HG02759 (cell line): ENCODE measurements at regions not wholly inside any gene's neighbourhood (a gene's known extent, or its start where the extent isn't known, plus 50 kb on each side); places are given as distances from the start of the nearest gene placed in this dataset.
"Not testable (repeated sequence)": the region's sequence is repeated elsewhere in the genome, so short reads cannot be mapped to it uniquely, and the experiment has no call there.

Experiments used
- ATAC-seq: cut with Tn5 transposase; IDR thresholded peaks from one replicate; pipeline ENCODE4 v1.9.1; 2021; ENCODE audit warnings: mild to moderate bottlenecking, moderate library complexity; ENCODE audit not compliant: unreplicated experiment

DNA sequence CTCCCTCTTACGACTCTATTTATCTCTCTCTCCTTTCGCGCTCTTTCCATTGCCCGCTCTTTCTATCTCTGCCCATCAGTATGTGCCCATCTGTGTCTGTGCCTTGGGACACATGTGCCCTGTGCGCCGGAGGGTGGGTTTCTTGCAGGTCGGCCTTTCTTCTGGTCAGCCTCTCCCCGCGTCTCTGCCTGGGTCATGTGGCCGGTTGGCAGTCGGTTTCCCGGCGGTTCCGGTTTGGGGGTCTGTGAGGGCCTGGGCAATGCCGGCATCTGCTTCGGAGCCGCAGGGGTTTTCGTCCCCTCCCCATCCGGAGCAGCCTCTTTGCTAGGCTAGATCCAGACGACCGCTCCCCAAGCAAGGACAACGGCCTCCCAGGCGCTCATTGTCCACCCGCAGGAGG, 1426.0 kb upstream of the PCDH10 start:
- not testable (repeated sequence) for ATAC-seq

DNA sequence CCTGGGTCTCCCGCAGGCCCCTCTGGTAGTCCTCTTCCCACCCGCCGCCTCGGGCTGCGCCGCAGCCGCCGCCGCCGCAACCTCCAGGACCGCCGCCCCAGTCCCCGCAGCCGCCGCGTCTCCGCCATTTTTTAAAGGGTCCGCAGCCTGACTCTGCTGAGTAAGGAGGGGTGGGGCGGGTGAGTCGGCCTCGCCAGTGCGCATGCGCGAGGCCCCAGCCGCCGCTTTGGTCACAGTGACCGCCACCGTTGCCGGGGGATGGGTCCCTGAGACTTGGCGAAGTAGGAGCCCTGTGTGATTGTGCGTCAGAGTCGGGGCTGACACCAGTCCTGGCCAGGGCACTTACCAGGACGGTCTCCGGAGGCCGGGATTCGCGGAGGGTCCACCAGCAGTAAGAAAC, 1424.2 kb upstream of the PCDH10 start:
- not testable (repeated sequence) for ATAC-seq

DNA sequence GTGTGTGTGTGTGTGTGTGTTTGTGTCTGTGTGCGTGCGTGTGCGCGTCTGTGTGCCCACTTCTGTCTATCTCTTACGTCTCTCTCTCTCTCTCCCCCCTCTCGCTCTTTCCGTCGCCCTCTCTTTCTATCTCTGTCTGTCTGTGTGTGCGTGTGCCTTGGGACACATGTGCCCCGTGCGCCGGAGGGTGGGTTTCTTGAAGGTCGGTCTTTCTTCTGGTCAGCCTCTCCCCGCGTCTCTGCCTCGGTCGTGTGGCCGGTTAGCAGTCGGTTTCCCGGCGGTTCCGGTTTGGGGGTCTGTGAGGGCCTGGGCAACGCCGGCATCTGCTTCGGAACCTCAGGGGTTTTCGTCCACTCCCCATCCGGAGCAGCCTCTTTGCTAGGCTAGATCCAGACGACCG, 1423.6 kb upstream of the PCDH10 start:
- not testable (repeated sequence) for ATAC-seq

DNA sequence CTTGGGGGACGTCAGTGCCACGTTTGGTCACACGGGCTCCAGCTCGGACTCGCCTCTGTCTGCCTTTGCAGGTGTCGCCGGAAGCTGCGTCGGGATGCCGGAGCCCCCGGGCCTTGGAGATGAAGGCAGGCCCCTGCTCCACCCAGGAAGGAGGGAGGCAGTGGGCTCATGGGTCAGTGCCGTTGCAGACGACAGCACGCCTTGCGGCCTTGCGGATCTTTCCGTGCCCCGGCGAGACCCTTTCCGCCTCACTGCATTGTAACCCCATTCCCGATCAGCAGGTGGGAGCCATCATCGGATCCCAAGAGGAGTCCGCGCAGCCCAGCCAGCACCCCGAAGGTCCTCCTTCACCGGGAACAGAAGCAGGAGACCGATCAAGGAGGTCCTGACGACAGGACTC, 1422.2 kb upstream of the PCDH10 start:
- not testable (repeated sequence) for ATAC-seq

DNA sequence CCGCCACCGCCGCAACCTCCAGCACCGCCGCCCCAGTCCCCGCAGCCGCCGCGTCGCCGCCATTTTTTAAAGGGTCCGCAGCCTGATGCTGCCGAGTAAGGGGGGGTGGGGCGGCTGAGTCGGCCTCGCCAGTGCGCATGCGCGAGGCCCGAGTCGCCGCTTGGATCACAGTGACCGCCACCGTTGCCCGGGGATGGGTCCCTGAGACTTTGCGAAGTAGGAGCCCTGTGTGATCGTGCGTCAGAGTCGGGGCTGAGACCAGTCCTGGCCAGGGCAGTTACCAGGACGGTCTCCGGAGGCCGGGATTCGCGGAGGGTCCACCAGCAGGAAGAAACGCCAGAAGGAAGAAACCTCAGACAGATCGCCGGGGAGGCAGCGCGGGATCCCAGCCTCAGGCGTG, 1421.7 kb upstream of the PCDH10 start:
- ATAC-seq: not testable (repeated sequence)

DNA sequence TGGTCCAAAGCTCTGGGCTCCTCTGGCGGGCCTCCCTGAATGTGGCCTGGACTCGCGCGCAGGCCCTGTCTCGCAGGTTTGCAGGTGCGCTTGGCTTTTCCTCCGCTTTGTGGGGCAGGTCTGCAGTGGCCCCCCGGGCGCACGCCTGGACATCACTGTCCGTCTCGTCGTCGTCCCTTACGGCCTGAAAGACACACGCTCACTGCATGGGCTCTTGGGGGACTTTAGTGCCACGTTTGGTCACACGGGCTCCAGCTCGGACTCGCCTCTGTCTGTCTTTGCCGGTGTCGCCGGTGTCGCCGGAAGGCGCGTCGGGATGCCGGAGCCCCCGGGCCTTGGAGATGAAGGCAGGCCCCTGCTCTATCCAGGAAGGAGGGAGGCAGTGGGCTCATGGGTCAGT, 1419.9 kb upstream of the PCDH10 start:
- ATAC-seq: not testable (repeated sequence)

DNA sequence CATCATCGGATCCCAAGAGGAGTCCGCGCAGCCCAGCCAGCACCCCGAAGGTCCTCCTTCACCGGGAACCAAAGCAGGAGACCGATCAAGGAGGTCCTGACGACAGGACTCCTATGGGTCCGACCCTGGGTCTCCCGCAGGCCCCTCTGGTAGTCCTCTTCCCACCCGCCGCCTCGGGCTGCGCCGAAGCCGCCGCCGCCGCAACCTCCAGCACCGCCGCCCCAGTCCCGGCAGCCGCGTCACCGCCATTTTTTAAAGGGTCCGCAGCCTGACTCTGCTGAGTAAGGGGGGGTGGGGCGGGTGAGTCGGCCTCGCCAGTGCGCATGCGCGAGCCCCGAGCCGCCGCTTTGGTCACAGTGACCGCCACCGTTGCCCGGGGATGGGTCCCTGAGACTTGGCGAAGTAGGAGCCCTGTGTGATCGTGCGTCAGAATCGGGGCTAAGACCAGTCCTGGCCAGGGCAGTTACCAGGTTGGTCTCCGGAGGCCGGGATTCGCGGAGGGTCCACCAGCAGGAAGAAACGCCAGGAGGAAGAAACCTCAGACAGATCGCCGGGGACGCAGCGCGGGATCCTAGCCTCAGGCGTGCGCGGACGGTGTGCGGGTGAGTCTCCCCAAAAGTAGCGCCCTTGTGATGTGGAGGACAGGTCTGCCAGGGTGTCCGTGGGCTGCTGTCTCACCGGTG, 1419.2 kb upstream of the PCDH10 start:
- not testable (repeated sequence) for ATAC-seq

DNA sequence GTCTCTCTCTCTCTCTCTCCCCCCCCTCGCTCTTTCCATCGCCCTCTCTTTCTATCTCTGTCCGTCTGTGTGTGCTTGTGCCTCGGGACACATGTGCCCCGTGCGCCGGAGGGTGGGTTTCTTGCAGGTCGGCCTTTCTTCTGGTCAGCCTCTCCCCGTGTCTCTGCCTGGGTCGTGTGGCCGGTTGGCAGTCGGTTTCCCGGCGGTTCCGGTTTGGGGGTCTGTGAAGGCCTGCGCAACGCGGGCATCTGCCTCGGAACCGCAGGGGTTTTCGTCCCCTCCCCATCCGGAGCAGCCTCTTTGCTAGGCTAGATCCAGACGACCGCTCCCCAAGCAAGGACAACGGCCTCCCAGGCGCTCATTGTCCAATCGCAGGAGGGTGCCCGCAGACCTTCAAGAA, 1418.5 kb upstream of the PCDH10 start:
- ATAC-seq: not testable (repeated sequence)

DNA sequence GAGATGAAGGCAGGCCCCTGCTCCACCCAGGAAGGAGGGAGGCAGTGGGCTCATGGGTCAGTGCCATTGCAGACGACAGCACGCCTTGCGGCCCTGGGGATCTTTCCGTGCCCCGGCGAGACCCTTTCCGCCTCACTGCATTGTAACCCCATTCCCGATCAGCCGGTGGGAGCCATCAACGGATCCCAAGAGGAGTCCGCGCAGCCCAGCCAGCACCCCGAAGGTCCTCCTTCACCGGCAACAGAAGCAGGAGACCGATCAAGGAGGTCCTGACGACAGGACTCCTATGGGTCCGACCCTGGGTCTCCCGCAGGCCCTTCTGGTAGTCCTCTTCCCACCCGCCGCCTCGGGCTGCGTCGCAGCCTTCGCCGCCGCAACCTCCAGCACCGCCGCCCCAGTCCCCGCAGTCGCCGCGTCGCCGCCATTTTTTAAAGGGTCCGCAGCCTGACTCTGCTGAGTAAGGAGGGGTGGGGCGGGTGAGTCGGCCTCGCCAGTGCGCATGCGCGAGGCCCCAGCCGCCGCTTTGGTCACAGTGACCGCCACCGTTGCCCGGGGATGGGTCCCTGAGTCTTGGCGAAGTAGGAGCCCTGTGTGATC, 1417.0 kb upstream of the PCDH10 start:
- not testable (repeated sequence) for ATAC-seq

DNA sequence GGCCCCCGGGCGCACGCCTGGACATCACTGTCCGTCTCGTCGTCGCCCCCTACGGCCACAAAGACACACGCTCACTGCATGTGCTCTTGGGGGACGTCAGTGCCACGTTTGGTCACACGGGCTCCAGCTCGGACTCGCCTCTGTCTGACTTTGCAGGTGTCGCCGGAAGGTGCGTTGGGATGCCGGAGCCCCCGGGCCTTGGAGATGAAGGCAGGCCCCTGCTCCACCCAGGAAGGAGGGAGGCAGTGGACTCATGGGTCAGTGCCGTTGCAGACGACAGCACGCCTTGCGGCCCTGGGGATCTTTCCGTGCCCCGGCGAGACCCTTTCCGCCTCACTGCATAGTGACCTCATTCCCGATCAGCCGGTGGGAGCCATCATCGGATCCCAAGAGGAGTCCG, 1414.8 kb upstream of the PCDH10 start:
- ATAC-seq: not testable (repeated sequence)

DNA sequence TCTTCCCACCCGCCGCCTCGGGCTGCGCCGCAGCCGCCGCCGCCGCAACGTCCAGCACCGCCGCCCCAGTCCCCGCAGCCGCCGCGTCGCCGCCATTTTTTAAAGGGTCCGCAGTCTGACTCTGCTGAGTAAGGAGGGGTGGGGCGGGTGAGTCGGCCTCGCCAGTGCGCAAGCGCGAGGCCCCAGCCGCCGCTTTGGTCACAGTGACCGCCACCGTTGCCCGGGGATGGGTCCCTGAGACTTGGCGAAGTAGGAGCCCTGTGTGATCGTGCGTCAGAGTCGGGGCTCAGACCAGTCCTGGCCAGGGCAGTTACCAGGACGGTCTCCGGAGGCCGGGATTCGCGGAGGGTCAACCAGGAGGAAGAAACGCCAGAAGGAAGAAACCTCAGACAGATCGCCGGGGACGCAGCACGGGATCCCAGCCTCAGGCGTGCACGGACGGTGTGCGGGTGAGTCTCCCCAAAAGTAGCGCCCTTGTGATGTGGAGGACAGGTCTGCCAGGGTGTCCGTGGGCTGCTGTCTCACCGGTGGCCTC, 1414.2 kb upstream of the PCDH10 start:
- not testable (repeated sequence) for ATAC-seq

DNA sequence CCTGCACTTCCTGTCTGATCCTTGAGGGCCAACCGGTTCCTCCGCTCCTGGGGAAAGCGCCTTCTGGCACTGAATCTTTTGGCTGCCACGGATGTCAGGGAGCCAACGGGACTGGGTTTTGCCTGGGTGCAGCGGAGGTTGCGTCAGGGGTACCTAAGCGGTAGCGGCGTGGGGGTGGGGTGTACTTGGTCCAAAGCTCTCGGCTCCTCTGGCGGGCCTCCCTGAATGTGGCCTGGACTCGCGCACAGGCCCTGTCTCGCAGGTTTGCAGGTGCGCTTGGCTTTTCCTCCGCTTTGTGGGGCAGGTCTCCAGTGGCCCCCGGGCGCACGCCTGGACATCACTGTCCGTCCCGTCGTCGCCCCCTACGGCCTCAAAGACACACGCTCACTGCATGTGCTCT, 1410.1 kb upstream of the PCDH10 start:
- not testable (repeated sequence) for ATAC-seq

DNA sequence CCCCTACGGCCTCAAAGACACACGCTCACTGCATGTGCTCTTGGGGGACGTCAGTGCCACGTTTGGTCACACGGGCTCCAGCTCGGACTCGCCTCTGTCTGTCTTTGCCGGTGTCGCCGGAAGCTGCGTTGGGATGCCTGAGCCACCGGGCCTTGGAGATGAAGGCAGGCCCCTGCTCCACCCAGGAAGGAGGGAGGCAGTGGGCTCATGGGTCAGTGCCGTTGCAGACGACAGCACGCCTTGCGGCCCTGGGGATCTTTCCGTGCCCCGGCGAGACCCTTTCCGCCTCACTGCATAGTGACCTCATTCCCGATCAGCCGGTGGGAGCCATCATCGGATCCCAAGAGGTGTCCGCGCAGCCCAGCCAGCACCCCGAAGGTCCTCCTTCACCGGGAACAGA, 1407.3 kb upstream of the PCDH10 start:
- not testable (repeated sequence) for ATAC-seq

DNA sequence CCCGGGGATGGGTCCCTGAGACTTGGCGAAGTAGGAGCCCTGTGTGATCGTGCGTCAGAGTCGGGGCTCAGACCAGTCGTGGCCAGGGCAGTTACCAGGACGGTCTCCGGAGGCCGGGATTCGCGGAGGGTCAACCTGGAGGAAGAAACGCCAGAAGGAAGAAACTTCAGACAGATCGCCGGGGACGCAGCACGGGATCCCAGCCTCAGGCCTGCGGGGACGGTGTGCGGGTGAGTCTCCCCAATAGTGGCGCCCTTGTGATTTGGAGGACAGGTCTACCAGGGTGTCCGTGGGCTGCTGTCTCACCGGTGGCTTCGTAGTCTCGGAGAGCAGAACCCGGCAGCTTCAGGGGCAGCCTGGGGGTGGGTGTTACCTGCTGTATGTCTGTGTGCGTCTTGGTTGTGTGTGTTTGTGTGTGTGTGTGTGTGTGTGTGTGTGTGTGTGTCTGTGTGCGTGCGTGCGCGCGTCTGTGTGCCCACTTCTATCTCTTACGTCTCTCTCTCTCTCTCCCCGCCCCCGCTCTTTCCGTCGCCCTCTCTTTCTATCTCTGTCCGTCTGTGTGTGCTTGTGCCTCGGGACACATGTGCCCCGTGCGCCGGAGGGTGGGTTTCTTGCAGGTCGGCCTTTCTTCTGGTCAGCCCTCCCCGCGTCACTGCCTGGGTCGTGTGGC, 1406.4 kb upstream of the PCDH10 start:
- ATAC-seq: not testable (repeated sequence)

DNA sequence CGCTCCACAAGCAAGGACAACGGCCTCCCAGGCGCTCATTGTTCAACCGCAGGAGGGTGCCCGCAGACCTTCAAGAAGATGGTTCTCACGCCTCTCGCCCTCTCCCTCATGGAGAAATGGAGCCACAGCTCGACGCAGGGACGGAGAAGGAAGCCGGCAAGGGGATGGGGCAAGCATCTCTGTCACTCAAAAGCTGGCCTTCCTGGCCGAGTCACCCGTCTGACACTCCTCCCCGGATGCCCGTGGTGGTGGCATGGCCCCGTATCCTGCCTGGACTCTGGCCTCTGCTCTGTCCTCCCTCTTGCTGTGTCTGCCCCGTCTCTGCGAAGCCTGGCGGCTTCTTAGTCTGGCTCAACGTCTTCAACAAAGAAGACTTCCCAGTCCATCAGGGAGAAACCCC, 1405.7 kb upstream of the PCDH10 start:
- ATAC-seq: not testable (repeated sequence)

DNA sequence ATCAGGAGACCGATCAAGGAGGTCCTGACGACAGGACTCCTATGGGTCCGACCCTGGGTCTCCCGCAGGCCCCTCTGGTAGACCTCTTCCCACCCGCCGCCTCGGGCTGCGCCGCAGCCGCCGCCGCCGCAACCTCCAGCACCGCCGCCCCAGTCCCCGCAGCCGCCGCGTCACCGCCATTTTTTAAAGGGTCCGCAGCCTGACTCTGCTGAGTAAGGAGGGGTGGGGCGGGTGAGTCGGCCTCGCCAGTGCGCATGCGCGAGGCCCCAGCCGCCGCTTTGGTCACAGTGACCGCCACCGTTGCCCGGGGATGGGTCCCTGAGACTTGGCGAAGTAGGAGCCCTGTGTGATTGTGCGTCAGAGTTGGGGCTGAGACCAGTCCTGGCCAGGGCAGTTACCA, 1401.9 kb upstream of the PCDH10 start:
- ATAC-seq: not testable (repeated sequence)

DNA sequence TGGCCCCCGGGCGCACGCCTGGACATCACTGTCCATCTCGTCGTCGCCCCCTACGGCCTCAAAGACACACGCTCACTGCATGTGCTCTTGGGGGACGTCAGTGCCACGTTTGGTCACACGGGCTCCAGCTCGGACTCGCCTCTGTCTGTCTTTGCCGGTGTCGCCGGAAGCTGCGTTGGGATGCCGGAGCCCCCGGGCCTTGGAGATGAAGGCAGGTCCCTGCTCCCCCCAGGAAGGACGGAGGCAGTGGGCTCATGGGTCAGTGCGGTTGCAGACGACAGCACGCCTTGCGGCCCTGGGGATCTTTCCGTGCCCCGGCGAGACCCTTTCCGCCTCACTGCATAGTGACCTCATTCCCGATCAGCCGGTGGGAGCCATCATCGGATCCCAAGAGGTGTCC, 1399.9 kb upstream of the PCDH10 start:
- ATAC-seq: not testable (repeated sequence)

DNA sequence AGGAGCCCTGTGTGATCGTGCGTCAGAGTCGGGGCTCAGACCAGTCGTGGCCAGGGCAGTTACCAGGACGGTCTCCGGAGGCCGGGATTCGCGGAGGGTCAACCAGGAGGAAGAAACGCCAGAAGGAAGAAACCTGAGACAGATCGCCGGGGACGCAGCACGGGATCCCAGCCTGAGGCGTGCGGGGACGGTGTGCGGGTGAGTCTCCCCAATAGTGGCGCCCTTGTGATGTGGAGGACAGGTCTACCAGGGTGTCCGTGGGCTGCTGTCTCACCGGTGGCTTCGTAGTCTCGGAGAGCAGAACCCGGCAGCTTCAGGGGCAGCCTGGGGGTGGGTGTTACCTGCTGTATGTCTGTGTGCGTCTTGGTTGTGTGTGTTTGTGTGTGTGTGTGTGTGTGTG, 1399.1 kb upstream of the PCDH10 start:
- not testable (repeated sequence) for ATAC-seq

DNA sequence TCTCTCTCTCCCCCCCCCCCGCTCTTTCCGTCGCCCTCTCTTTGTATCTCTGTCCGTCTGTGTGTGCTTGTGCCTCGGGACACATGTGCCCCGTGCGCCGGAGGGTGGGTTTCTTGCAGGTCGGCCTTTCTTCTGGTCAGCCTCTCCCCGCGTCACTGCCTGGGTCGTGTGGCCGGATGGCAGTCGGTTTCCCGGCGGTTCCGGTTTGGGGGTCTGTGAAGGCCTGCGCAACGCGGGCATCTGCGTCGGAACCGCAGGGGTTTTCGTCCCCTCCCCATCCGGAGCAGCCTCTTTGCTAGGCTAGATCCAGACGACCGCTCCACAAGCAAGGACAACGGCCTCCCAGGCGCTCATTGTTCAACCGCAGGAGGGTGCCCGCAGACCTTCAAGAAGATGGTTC, 1398.6 kb upstream of the PCDH10 start:
- ATAC-seq: not testable (repeated sequence)

DNA sequence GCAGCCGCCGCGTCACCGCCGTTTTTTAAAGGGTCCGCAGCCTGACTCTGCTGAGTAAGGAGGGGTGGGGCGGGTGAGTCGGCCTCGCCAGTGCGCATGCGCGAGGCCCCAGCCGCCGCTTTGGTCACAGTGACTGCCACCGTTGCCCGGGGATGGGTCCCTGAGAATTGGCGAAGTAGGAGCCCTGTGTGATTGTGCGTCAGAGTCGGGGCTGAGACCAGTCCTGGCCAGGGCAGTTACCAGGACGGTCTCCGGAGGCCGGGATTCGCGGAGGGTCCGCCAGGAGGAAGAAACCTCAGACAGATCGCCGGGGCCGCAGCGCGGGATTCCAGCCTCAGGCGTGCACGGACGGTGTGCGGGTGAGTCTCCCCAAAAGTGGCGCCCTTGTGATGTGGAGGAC, 1386.9 kb upstream of the PCDH10 start:
- ATAC-seq: not testable (repeated sequence)

DNA sequence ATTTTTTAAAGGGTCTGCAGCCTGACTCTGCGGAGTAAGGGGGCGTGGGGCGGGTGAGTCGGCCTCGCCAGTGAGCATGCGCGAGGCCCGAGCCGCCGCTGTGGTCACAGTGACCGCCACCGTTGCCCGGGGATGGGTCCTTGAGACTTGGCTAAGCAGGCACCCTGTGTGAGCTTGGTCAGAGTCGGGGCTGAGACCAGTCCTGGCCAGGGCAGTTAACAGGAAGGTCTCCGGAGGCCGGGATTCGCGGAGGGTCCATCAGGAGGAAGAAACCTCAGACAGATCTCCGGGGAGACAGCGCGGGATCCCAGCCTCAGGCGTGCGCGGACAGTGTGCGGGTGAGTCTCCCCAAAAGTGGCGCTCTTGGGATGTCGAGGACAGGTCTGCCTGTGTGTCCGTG, 1384.4 kb upstream of the PCDH10 start:
- ATAC-seq: no peak

DNA sequence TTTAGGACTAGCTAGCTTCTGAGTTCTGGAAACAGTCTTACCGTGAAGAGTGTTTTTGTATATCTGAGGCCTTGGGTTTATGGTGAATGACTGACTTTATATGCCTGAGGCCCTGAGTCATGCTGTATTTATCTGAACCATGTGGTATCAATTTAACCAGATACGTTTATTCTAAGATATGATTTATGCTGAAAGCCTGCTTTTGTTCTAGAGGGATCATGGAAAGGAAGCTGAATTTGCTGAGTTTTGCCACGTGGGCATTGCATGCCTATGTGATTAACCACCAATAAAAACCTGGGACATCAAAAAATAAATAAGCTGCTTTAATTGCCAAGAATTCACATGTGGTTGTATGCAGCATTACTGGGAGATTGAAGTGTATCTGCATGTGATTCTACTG, 1374.7 kb upstream of the PCDH10 start:
- ATAC-seq: not testable (repeated sequence)
